G401 (cell line): ENCODE measurements at regions not wholly inside any gene's neighbourhood (a gene's known extent, or its start where the extent isn't known, plus 50 kb on each side); places are given as distances from the start of the nearest gene placed in this dataset.

Experiments
- DNase-seq: peaks from one replicate; pipeline ENCODE4 v3.0.0-alpha.2; 2015; ENCODE audit warnings: low spot score
- in situ Hi-C: cut with HindIII; loops from 2 replicates; pipeline ENCODE4 v1.10.0; 2016; ENCODE audit warnings: low sequenced_read_pairs, mixed read lengths

DNA sequence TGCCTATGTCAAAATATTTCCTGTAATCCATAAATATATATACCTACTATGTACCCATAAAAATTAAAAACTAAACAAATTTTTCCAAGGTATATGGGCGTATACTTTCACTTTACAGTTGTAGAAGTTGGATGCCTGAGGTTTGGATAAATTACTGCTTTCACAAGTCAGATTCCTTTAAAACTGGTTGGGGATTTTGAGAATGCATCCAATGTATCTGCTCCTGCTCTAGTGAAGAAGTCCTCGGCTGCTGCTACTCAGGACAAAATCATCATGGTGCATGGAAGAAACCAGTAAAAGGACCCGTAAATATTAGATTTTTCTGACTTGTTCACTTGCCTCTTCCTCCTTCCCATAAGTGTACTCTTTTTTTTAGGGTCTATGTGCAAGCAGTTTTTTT lies 841.1 kb downstream of the USP25 start:
- DNase-seq = no peak

DNA sequence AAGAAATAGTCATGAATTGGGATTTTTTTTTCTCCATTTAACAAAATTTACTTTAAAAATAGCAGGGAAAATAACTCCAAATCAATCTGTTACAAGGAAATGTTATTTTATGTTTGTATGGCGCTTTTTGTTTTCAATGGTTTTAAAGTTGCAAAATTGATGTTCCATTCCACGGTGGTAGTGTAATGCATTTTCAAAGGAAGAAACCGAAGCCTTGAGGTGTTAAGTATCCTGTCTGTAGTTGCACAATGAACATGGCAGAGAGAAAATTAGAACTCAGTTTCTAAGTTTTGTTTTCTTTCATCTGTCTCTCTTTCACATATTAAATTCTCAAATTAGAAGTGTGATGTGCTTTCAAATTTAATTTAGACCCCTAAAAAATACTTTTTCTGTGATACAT lies 841.8 kb downstream of the USP25 start:
- DNase-seq = no peak
- in situ Hi-C loops = no loop called here

More for the DNA sequence above, 841.1 kb downstream of the USP25 start:
- in situ Hi-C loops = no loop called here

DNA sequence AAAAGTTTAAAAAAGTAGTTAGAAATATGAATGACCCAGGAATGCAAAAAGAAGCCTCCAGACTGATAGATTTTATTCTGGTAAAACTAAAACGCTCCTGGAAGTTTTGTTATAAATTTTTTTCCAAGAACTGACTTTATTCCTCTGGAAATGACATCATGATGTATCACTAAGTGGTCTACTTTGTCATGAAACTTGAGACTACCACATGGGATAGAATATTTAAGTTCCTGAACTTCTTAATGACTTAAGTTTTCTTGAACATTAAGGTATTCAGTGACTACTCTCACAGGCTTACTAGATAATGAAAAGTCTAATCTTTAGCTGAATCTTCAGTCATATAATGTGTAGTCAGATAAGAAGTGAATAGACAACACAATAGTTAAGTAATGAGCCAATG lies 842.2 kb downstream of the USP25 start:
- in situ Hi-C loops = no loop called here
- no peak for DNase-seq

DNA sequence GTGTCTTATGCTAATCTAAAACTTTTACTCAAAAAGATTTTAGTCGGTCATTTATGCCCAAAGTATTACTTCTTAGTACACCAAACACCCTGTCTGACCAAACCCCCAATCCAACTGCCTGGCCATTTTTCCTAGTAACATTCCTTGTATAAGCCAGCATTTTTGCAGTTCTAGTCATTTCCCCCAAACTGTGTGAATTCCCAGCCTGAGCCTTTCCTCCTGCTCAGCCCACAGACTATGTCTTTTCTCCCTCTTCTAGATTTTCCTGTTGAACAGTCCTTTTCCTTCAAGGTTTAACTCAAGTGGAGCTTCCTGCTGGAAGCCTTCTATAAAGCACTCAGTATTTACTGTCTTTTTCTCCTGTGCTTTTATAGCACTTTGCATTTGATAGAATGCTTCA lies 843.8 kb downstream of the USP25 start:
- DNase-seq = peak; percentile 34
- in situ Hi-C loops = no loop called here

DNA sequence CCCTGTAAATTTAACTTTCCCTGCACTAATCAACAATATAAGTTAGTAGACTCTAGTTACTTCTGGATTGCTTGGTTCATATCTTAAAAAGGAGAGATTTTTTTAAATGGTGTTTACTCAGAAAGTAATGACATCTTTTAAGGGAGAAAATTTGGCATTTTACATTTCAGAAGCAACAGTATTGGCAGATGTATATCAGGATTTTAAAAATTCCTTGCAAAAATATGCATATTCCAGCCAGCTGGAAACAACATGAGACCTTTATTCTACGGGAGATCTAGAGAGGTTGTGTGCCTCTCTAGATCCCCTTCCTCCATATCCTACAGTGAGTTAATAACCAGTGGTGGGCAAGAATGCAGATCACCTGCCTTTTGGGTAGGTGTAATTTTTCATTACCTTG lies 848.2 kb downstream of the USP25 start:
- in situ Hi-C loops = no loop called here
- DNase-seq = no peak

DNA sequence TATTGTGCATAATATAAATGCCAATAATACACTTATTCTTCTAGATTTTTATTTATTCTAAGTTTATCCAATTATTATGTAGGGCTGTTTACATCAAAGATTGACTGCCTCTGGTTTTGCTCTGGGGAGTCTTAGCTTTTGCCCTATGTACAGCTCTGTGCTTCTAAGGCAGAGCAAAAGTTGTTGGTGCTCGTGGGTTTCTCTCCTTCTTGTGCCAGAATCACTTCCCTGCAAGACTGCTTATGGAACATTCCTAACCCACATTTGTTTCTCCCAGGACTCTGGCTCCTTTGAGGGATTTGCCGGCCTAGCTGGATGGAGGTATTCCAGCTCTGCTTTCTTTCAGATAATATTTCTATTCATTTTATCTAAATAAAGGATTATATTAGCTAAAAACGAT lies 849.1 kb downstream of the USP25 start:
- peak; percentile 46 for DNase-seq
- in situ Hi-C loops = no loop called here

DNA sequence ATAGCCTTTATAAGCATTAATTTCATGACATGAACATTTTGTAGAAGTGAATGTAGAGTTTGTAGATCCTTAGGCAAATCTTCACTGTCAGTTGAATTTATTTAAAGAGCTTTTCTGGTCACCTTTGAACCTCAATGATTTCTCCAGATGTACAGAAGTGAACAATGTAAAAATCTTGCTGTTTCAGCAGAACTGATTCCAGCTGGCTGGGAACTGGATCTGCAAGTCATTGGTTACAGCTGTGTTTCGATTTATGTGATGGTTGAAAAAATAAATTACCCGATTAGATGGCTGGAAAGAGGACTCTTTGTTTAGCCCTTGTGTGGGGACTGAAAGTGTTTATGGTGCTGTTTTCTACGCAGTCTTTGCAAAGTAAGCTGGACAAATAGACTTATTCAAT lies 849.8 kb downstream of the USP25 start:
- DNase-seq = no peak
- in situ Hi-C loops = no loop called here

DNA sequence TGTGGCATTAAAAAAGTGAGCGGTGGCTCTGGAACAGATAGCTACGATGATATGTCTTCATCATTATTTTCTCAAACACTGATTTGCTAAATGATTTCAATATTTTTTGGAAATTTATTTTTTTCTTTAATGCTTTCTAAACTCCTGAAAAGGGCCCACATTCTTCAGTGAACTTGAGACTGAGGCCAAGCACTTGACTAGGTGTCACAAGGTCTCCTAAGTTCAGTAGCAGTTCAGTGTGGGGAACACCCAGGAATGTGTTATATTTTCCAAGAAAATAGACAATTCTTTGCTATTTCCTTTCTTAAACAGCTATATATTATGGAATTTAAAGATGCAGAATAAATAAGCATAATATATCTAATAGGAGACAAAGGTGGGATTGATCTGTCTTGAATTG lies 850.9 kb downstream of the USP25 start:
- in situ Hi-C loops = no loop called here
- DNase-seq = no peak

DNA sequence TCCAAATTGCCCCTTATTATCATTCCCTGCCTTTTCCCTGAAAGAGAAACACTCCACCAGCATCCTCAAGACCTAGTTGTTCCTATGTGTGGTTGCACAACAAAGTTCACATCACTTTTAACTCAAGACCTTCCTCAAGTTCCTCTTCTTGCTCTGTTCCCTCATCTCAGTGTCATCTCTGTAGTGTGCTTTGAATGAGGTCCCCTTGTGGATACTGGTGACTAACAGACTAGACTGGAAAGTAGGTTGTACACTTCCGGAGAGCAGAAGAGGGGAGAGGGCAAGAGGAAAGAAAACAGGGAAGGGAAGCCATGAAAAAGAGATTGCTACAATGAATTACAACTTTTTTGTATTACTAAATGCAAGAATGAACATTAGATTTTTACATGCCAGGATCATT lies 853.8 kb downstream of the USP25 start:
- peak; percentile 25 for DNase-seq
- in situ Hi-C loops = no loop called here

DNA sequence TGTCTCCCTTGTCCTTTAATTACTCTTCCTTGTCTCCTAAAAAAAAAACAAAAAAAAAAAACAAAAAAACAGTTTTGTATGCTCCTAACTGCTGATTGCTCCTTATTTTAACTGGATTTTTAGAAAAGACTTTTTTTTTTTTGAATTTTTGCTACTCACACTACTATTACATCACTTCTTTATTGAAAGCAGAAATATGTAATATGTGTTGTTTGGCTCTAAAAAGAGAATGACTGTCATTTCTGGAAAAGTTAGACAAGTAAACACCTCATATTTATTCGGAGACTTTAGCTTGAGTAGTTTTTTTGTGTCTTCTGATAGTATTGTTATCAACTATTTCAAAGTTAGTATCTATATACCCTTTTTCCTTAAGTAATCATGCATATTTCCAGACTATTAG lies 855.0 kb downstream of the USP25 start:
- DNase-seq = no peak
- in situ Hi-C loops = no loop called here

DNA sequence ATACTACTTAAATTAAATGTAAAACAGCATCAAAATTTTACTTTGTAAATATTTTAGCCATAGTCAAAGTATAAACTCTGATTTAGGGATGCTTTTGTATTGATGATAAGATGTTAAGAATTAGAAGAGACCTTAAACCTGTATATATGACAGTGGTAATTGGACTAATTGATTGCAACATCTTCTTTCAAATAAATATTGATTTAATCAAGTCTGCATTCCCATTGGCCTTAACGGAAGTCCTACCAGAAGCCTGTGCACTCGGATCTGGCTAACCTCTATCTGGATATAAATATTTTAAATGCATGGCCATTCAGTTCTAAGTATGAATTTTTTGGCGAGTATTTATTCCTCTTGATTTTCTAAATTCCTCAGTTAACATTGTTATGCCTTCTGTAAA lies 856.1 kb downstream of the USP25 start:
- in situ Hi-C loops = no loop called here
- DNase-seq = no peak

DNA sequence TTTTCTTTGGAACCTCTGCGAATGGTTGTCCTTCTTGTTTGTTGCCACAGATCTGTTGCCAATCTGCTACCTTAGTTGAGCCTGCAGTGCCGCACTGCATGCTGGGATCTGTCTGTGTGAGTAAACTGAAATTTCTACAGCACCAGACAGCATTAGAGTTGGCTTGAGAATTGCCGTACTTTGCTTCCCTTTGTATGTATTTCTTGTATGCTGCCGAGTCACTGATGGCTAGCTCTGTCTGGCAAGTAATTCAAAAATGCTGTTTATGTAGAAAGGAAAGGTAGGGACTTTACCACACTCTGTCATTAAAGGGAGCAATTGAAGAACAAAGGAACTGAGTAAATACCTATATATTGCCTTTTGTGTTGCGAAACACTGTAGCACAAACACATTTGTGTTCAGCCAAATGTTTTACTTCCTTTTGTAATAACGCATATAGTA lies 857.4 kb downstream of the USP25 start:
- in situ Hi-C loops = no loop called here
- peak; percentile 97 for DNase-seq

DNA sequence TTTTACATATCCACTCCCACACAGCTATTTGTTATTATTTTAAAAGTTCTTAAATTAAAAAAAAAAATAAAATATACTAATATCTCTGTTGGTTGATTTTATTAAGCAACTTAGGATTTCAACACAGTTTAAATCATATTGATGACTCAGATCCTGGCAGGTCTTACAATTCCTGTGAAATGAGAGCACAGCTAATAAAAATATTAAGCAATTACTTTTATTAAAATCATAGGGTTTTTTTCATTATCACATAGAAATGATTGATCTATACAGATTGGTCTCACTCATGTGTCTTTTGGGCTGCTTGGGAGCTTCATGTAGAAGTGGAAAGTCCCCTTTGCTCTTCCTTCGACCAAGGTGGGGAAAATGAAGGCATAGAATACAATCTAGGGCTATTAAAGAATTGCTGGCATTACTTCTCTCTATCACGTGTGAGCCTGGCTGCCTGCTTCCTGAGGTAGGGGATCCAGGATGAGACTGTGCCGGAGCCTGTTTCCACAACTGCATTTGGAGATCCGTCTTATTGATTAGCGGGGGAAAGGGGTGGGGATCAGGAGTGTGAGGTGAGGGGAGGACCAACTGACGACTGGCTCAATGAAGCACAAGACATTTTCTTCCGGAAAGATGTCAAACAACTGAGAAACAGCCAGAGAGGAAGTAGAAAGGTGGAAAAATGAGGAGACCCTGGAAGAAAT lies 858.0 kb downstream of the USP25 start:
- DNase-seq = peak; percentile 74
- in situ Hi-C loops = no loop called here

DNA sequence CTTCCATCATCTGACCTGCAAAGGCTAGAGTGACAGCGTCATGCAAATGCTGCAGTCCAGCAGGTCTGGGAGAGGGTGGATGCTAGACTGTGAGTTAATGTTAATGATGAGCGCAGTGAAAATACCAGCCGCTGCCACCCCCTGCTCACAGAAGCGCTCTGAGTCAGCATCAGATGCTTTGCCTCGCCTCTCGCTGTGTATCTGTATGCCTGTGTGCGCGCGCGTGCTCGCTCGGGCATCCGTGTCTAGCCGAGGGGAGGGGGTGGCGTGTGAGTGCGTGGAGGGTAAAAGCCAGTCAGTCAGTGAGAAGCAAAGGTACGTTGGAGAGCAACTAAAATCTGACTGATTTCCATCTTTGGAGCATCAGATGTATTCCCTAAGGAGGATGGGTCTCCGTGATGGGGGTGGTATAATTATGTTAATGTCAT lies 858.7 kb downstream of the USP25 start:
- in situ Hi-C loops = no loop called here
- peak; percentile 97 for DNase-seq

DNA sequence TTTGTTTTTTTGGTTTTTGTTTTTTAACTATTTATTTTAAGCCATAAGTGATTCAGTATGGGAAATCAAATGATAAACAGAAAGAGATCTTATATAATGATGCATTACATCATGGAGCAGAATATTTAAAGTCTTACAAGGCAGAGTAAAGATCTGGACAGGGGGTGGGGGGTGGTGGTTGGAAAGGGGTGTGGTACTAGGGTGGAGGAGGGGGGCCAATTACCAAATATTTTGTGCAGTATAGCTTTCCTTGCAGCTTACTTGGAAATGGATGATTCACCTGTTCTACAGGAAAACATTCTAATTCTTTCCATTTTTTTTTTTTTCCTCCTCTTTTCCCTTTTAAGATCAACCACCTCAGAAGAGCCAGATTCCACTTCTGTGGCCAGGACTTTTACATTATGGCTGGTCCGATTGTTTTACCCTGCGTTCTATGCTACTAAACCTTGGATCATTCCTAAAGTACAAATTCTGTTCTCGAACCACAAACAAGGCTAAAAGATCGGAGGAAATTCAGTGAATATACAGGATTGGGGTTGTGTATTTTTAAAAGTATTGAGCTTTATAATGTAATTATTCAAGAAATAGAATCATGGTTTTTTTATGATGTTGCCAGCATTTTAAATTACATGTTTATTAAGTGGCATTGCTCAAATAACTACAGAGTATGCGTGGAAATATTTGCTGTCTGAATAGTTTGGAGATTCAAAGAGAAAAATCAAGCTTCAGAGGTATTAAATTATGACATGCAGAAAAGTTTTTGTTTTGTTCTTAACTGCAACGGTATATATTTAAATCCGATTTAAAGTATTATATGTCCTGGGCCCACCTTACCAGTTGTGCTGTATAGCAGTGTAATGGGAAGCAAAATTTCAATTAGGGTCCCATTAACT lies 859.5 kb downstream of the USP25 start:
- peak; percentile 60 for DNase-seq
- in situ Hi-C loops = no loop called here

DNA sequence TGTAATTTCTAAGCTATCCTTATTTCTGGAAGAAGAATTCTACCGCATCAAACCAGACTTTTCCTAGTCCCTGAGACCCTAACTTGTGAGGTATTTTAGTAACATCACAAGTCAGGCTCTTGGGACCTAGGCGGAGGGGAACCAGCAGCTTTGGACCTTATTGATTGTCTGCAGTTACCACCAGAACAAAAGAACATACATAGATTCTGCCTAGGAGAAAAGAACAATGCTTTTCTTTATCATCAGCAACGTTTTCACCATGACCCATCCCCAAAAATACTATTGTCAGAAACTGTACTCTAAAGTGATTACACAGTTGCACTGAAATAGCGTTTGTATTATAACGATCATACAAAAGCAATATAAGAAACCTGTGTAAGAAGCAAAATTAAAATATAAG lies 860.4 kb downstream of the USP25 start:
- no peak for DNase-seq
- in situ Hi-C loops = no loop called here

DNA sequence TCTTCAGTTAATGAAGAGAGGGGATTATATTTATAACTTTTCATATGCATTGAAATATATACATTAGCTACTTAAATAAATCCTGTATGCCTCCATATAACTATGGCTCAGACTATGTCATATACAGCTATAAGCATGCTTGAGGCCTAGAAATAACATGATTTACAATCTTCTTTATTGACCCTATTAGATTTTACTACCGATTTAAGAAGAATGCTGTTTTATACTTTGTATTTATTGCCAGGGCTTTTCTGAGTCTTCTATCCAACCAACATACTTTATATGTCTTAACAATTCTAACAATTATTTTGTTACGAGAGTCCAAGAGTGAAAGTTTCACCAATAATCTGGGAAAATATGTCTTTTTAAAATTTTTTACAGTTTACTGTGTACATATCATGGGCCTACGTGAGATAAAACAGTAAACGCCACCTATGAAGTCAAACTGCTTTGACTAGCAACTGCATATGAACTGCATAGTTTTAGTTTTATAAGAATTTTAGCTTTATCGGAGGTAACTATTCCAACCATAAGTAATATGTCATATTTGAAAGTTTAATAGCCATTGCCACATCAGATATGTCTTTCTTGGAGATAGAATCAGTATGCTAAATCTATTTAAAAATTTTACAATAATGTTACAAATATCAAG lies 861.0 kb downstream of the USP25 start:
- in situ Hi-C loops = no loop called here
- DNase-seq = peak; percentile 44

DNA sequence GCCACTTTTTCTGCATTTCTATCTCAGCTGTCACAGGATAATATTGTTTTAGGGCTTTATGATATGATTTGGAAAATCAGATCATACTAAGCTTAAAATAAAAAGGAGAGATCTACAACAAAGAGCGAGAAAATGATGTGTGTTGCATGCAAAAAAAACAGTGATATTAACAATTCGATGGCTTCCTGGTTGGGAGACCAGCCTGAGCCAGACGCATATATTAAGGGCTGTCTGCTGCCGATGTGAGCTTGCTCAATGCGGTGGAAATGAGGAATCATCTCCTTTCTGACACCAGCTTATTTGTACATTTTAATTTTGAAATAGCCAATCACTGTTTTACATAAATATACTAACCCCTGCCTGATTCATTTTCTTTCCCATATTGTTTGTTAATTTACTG lies 862.6 kb downstream of the USP25 start:
- in situ Hi-C loops = no loop called here

DNA sequence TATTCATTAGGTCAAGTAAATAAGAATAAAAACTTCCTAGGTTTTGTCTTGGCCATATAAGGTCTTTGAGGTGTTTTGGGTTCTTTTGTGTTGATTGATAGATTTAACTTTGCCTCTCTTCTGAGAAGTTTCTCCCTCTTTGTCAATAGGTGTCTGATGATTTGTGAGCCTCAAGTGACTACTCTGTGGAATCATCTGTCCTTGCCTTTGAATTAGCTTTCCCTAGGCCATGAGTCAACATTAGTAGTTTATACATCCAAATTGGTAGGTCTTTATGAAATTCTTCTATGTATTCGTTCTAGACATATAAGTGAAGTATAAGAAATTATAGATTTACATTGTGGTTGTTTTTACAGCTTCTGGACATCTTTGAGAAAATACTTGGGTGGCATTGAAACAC lies 864.4 kb downstream of the USP25 start:
- in situ Hi-C loops = no loop called here

More for the DNA sequence above, 862.6 kb downstream of the USP25 start:
- peak; percentile 48 for DNase-seq

DNA sequence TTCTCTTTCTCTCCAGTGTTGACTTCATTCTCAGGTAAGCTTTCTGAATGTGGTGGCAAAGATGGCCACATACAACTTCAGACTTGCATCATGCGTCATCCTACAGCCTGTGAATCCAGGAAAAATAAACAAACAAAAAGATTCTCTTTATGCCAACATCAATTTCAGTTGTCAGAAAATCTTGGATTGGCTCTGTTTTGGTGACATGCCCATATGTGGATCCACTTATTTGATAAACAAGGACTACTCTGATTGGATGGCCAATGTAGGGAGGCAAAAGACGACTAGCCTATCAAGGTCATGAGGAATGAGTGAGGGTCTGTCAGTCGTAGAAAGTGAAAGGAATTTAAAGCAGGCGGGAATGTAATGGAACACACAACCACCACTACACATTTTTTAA lies 866.6 kb downstream of the USP25 start:
- in situ Hi-C loops = no loop called here
- DNase-seq = no peak

More for the DNA sequence above, 864.4 kb downstream of the USP25 start:
- DNase-seq = no peak
